Astrocyte of the cerebellum (primary cell): ENCODE measurements at regions not wholly inside any gene's neighbourhood (a gene's known extent, or its start where the extent isn't known, plus 50 kb on each side); places are given as distances from the start of the nearest gene placed in this dataset.

ENCODE experiments used
- DNase-seq: peaks from one replicate; pipeline ENCODE4 v3.0.0-alpha.2; 2011; ENCODE audit warnings: low read depth
- H3K4me3 ChIP-seq: 2 replicates; pipeline ENCODE4 v1.5.1; 2011; ENCODE audit warnings: mild to moderate bottlenecking, low read depth, low read length, moderate library complexity
- CTCF ChIP-seq: IDR thresholded peaks from 2 replicates; pipeline ENCODE4 v1.5.1; 2012; ENCODE audit warnings: low read length, low read depth, moderate library complexity, mild to moderate bottlenecking; ENCODE audit errors: missing control alignments
- in situ Hi-C: cut with HindIII; loops from 2 replicates; pipeline ENCODE4 v1.10.0; 2017; ENCODE audit warnings: low sequenced_read_pairs

GRCh38 chr9:107397076-107398044 lies 92.2 kb downstream of the KLF4 start:
- in situ Hi-C loops, result no loop called here
- TF ChIP-seq CTCF, result no peak
- peak; percentile 49 for DNase-seq
- no peak overlapping the region for H3K4me3 ChIP-seq

DNA sequence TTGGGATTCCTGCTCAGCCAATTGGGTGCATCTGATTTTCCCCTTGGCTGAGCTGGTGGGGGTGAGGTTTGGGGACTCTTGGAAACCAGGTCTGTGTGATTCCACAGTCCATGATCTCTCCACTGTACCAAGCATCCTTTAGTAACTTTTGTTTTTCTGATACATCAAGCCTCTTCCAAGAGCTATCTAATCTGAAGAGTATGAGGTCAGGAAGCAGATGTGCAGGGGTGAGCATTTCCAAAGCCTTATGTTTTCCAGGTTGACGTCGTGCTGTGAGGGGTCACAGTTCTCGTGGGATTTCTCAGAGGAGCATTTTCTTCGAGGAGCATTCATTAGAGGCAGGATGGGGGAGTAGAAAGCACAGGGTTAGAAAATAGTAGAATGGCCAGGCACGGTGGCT lies 95.3 kb downstream of the KLF4 start:
- in situ Hi-C loops, result no loop called here
- TF ChIP-seq CTCF, result no peak
- H3K4me3 ChIP-seq, result no peak overlapping the region
- DNase-seq, result no peak

GRCh38 chr9:107390778-107391177 lies 98.8 kb downstream of the KLF4 start:
- DNase-seq, result no peak
- in situ Hi-C loops, result no loop called here
- no peak overlapping the region for H3K4me3 ChIP-seq
- no peak for TF ChIP-seq CTCF

- DNase-seq, result no peak
- in situ Hi-C loops, result no loop called here
- H3K4me3 ChIP-seq, result no peak overlapping the region
- TF ChIP-seq CTCF, result no peak
Measured at GRCh38 chr9:107390279-107390678, 99.3 kb downstream of the KLF4 start.

- in situ Hi-C loops, result no loop called here
- DNase-seq, result no peak
- no peak overlapping the region for H3K4me3 ChIP-seq
- no peak for TF ChIP-seq CTCF
Measured at GRCh38 chr9:107389617-107390071, 99.9 kb downstream of the KLF4 start.

- DNase-seq, result no peak
- in situ Hi-C loops, result no loop called here
- no peak for TF ChIP-seq CTCF
- no peak overlapping the region for H3K4me3 ChIP-seq
Measured at GRCh38 chr9:107388890-107389289, 100.7 kb downstream of the KLF4 start.
